GM12872 (cell line): ENCODE measurements at regions not wholly inside any gene's neighbourhood (a gene's known extent, or its start where the extent isn't known, plus 50 kb on each side); places are given as distances from the start of the nearest gene placed in this dataset.

Source experiments
- TF ChIP-seq, protein P1 (sequence below): IDR thresholded peaks from 3 replicates; pipeline ENCODE4 v1.5.1; 2011; ENCODE audit warnings: low read depth, mild to moderate bottlenecking, low read length, moderate library complexity; ENCODE audit not compliant: insufficient read depth

GRCh38 chr11:121866754-121867153 lies 249.3 kb downstream of the BLID start:
- TF ChIP-seq, protein P1, sequence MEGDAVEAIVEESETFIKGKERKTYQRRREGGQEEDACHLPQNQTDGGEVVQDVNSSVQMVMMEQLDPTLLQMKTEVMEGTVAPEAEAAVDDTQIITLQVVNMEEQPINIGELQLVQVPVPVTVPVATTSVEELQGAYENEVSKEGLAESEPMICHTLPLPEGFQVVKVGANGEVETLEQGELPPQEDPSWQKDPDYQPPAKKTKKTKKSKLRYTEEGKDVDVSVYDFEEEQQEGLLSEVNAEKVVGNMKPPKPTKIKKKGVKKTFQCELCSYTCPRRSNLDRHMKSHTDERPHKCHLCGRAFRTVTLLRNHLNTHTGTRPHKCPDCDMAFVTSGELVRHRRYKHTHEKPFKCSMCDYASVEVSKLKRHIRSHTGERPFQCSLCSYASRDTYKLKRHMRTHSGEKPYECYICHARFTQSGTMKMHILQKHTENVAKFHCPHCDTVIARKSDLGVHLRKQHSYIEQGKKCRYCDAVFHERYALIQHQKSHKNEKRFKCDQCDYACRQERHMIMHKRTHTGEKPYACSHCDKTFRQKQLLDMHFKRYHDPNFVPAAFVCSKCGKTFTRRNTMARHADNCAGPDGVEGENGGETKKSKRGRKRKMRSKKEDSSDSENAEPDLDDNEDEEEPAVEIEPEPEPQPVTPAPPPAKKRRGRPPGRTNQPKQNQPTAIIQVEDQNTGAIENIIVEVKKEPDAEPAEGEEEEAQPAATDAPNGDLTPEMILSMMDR, result no peak

GRCh38 chr11:121864660-121865059 lies 251.4 kb downstream of the BLID start:
- TF ChIP-seq, protein P1, result no peak

- TF ChIP-seq, protein P1, result no peak
These were observed 252.9 kb downstream of the BLID start for GRCh38 chr11:121863126-121863525.

- TF ChIP-seq, protein P1, result no peak
These were observed 272.0 kb downstream of the BLID start for GRCh38 chr11:121844016-121844415.

DNA sequence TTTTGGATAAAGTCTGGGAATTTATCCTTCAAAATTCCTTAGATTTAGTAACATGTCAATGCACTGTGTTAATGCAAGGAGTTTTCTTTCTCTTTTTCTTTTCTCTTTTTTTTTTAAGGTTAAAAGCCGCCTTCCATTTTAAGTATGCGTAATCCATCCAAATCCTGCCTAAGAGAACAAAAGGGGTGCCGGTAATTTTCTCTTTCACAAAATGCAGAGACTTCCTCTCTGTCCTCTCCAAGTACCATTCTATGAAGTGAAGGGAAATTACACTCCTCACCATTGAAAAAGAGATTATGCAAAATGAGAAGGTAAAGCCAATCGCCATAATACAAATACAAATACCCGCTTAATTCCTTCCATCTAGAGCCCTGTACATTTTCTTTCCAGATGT lies 273.8 kb downstream of the BLID start:
- TF ChIP-seq, protein P1, result no peak

- TF ChIP-seq, protein P1, result no peak
These were observed 274.4 kb downstream of the BLID start for GRCh38 chr11:121841487-121842191.

- TF ChIP-seq, protein P1, result no peak
These were observed 276.2 kb downstream of the BLID start for GRCh38 chr11:121839781-121840180.
